HG03196 (cell line): ENCODE measurements at regions not wholly inside any gene's neighbourhood (a gene's known extent, or its start where the extent isn't known, plus 50 kb on each side); places are given as distances from the start of the nearest gene placed in this dataset.
"Not testable (repeated sequence)": the region's sequence is repeated elsewhere in the genome, so short reads cannot be mapped to it uniquely, and the experiment has no call there.

Source experiments
- ATAC-seq: cut with Tn5 transposase; IDR thresholded peaks from one replicate; pipeline ENCODE4 v1.9.1; 2021; ENCODE audit not compliant: unreplicated experiment

DNA sequence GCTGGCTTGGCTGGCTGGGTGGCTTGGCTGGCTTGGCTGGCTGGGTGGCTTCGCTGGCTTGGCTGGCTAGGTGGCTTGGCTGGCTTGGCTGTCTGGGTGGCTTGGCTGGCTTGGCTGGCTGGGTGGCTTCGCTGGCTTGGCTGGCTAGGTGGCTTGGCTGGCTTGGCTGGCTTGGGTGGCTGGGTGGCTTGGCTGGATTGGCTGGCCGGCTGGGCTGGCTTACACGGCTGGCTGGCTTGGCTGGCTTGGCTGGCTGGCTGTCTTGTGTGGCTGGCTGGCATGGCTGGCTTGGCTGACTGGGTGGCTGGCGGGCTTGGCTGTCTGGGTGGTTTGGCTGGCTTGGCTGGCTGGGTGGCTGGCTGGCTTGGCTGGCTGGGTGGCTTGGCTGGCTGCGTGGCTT lies 437.0 kb downstream of the GOLGA6L6 start:
- not testable (repeated sequence) for ATAC-seq

DNA sequence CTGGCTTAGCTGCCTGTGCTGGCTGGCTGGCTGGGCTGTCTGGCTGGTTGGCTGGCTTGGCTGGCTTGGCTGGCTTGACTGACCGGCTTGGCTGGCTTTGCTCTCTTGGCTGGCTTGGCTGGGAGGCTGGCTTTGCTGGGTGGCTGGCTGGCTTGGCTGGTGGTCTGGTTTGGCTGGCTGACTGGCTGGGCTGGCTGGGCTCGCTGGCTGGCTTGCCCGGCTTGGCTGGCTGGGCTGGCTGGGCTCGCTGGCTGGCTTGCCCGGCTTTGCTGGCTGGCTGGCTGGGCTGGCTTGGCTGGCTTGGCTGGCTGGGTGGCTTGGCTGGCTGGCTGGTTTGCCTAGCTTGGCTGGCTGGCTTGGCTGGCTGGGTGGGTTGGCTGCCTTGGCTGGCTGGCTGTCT lies 438.7 kb downstream of the GOLGA6L6 start:
- not testable (repeated sequence) for ATAC-seq

DNA sequence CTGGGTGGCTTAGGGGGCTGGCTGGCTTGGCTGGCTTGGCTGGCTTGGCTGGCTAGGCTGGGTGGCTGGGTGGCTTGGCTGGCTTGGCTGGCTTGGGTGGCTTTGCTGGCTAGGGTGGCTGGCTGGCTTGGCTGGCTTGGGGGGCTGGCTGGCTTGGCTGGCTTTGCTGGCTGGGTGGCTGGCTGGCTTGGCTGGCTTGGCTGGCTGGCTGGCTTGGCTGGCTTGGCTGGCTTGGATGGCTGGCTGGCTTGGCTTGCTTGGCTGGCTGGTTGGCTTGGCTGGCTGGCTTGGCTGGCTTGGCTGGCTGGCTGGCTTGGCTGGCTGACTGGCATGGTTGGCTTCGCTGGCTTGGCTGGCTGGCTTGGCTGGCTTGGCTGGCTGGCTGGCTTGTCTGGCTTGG lies 439.4 kb downstream of the GOLGA6L6 start:
- not testable (repeated sequence) for ATAC-seq

DNA sequence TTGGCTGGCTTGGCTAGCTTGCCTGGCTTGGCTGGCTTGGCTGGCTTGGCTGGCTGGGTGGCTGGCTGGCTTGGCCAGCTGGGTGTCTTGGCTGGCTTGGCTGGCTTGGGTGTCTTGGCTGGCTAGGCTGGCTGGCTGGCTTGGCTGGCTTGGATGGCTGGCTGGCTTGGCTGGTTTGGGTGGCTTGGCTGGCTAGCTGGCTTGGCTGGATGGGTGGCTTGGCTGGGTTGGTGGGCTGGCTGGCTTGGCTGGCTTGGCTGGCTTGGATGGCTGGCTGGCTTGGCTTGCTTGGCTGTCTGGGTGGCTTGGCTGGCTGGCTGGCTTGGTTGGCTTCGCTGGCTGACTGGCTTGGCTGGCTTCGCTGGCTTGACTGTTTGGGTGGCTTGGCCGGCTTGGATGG lies 440.3 kb downstream of the GOLGA6L6 start:
- ATAC-seq: not testable (repeated sequence)

DNA sequence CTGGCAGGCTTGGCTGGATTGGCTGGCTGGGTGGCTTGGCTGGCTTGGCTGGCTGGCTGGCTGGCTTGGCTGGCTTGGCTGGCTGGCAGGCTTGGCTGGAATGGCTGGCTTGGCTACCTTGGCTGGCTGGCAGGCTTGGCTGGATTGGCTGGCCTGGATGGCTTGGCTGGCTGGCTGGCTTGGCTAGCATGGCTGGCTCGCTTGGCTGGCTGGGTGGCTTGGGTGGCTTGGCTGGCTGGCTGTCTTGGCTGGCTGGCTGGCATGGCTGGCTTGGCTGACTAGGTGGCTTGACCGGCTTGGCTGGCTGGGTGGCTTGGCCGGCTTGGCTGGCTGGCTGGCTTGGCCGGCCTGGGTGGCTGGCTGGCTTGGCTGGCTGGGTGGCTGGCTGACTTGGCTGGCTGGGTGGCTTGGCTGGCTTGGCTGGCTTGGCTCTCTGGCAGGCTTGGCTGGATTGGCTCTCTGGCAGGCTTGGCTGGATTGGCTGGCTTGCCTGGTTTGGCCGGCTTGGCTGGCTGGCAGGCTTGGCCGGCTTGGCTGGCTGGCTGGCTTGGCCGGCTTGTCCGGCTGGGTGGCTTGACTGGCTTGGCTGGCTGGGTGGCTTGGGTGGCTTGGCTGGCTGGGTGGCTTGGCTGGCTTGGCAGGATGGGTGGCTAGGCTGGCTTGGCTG lies 440.9 kb downstream of the GOLGA6L6 start:
- not testable (repeated sequence) for ATAC-seq

DNA sequence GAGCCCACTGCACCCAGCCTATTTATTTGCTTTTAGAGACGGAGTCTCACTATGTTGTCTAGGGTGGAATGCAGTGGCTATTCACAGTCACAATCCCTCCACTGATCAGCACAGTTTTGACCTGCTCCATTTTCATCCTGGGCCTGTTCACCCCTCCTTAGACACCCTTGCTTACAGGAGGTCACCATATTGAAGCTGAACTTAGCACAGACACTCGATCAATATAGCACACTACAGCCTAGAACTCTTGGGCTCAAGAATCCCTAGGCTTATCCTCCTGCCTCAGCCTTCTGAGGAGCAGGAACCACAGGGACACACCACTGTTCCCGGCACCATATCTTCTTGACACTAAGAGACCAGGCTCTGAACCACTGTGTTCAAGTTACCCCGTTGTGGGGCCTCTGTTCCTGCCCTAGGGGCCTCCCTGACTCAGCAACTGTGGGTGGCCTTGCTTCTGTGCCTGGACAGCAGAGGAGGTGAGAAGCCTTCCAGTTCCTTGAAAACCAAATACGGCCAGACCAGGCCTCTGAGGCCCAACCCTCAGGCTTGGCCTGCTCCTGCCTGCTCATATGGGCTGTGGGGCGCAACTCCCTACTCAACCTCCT lies 445.8 kb downstream of the GOLGA6L6 start:
- ATAC-seq: not testable (repeated sequence)

DNA sequence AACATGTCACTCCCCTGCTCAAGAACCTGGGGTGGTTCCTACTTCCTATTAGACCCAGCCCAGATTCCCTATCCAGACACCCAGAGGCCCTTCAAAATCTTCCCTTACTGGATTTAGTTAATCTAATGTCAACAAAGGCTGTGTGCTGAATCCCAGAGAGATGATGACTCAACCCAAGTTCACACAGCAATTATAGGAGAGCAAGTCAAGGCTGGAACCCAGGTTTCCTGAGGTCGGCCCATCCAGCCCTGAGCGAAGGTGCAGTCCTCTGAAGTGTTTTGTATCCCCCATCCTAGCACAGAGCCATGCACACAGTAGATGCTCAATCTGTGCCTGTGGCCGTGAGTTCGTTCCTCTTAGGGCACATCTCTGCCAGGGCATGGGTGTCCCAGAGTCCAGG lies 452.1 kb downstream of the GOLGA6L6 start:
- not testable (repeated sequence) for ATAC-seq

DNA sequence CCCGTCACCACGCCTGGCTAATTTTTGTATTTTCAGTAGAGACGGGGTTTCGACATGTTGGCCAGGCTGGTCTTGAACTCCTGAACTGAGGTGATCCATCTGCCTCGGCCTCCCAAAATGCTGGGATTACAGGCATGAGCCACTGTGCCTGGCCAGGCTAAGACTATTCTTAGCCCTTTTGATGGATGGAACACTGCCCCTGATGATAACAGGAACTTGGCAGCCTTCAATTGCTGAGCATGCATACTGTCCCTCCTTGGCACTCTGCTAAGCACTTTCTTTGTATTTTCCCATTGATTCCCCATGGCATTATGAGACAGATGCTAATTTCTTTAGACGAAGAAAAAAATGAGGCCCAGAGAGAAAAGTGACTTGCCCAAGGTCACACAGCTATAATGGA lies 457.6 kb downstream of the GOLGA6L6 start:
- ATAC-seq: not testable (repeated sequence)

DNA sequence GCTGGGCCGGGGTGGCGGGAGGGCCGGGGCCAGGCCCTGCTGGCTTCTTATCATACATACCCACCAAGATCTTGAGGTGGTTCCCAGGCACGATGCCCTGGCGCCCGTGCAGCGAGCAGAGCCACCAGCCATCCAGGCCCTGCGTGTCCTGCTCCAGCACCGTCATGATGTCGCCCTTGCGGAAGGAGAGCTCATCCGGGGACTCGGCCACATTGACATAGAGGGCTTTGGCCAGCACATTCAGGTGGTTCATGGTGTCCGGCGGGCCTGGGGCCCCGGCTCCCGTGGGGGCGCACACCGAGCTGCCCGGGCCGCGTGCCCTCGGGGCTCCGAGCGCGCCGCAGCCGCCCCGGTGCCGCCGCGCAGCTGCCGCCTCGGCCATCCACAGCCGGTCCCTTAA lies 467.5 kb downstream of the GOLGA6L6 start:
- not testable (repeated sequence) for ATAC-seq

DNA sequence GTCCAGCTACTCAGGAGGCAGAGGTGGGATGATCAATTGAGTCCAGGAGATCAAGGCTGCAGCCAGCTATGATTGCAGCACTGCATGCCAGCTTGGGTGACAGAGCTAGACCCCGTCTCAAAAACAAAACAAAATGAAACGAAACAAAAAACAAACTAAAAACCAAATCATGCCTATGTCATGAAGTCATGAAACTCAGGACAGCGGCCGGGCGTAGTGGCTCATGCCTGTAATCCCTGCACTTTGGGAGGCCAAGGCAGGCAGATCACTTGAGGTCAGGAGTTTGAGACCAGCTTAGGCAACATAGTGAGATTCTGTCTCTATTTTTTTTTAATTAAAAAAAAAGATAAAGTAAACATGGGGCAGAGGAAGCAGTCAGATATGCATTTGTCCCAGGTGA lies 472.6 kb downstream of the GOLGA6L6 start:
- ATAC-seq: not testable (repeated sequence)

DNA sequence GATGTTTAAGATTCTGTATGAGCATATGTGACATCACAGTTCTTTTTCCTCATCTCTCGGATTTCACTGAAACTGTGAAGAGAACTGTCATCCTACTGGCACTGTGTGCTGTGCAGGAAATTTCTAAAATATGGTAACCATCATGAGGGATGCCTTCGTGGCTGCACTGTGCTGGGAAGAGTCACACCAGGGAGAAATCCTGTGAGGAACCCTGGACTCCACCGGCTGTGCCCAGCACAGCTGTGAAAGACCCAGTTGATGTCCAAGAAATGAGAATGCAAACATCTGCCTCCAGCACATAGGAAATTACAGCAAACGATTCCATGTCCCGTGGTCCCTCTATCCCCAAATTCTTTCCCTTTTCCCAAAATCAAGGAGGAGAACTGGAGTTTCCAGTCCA lies 475.4 kb downstream of the GOLGA6L6 start:
- ATAC-seq: not testable (repeated sequence)

DNA sequence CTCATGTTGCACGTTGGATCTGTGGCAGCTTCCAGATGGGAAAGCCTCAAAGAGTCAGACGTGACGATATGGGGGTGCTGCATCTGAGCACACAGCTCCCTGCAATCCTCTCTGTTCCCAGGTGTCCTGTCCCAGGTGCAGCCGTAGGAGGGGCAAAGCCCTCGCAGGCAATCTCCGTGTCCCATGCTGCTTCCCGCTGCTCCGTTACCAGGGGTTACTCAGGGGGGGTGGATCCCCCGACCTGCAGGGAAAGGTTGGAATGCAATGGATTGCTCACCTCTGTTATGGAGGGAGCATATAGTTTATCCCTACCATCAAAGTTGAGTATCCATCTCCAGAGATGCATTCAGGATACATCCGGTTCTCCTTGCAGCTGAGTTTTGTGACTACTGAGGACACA lies 476.1 kb downstream of the GOLGA6L6 start:
- ATAC-seq: not testable (repeated sequence)

DNA sequence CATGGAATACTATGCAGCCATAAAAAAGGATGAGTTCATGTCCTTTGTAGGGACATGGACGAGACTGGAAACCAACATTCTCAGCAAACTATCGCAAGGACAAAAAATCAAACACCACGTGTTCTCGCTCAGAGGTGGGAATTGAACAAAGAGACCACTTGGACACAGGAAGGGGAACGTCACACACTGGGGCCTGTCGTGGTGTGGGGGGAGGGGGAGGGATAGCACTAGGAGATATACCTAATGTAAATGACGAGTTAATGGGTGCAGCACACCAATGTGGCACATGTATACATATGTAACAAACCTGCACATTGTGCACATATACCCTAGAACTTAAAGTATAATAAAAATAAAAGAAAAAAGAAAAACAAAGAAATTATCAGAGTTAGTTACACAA lies 478.4 kb downstream of the GOLGA6L6 start:
- not testable (repeated sequence) for ATAC-seq

DNA sequence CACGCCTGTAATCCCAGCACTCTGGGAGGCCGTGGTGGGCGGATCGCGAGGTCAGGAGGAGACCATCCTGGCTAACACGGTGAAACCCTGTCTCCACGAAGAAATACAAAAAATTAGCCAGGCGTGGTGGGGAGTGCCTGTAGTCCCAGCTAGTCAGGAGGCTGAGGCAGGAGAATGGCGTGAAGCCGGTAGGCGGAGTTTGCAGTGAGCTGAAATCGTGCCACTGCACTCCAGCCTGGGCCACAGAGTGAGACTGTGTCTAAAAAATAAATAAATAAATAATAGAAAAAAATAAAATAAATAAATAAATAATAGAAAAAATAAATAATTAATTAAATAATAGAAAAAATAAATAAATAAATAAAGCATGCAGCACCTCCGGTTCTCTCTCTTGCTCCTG lies 480.8 kb downstream of the GOLGA6L6 start:
- not testable (repeated sequence) for ATAC-seq

DNA sequence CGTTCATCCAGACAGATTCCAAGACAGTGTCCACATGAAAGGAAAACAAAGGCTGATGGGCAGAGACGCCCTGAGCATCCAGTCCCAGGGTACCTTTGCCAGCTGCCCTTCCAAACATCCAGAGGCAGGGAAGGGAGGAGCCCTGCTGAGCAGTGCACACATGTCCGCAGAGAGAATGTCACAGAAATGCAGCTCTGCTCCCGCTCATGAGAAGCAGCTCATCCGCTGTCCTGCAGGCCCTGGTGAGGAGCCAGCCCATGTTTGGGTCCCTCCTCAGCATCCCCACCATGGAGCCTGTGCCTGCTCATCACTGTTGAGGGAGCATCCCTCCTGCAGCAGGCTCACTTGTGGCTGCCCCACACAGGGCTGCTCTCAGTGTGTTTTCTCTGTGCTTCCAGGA lies 484.7 kb downstream of the GOLGA6L6 start:
- ATAC-seq: not testable (repeated sequence)

DNA sequence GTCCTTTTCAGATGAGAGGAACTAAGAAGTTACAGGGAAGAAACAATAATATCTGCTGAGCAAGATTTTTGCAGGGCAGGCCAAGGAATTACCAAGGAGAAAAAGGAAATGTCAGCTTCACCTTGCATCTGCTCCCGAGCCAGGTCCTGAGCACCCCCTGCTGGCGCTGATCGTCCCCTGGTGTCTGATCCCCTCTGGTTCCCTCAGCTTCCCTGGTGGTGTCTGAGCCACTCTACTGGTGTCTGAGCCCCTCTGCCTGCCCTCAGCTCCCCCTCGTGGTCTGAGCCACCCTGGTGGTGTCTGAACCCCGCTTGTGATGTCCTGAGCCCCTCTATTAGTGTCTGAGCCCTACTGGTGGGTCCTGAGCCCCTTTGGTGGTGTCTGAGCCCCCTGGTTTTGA lies 485.7 kb downstream of the GOLGA6L6 start:
- not testable (repeated sequence) for ATAC-seq

DNA sequence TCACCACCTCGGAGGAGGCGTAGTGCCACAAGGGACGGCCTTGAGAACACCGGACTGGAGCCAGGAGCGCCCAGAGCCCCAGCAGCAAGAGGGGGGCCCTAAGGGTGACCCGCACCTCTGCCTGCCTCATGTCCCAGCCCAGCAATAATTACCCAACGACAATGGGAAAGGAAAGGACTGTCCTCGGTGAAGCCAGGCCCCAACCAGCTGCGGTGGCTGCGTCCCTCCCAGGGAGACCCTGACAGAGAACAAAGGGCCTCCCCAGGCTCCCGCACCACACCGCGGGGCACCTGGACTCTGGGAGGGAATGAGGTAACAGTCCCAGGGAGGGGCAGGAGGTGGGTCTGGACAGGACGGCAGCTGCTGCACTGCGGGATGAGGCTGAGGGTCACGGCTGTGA lies 493.4 kb downstream of the GOLGA6L6 start:
- ATAC-seq: not testable (repeated sequence)

DNA sequence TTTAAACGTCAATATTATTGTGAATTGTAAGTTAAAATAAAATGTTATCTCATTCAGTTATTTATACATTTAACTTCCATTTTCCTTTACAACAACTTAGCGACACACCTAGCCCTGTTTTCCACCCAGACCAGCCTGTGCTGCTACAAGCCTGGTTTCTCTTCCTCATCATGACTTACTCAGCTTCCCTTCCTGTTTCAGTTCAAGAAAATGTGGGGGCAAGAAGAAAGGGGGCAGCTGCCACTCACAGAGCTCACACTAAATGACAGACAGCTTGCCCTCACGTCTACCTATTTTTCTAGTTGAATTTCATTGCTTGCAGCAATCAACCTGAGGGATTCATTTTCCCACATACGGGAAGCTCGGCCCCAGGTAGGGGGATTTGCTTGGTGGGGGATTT lies 496.4 kb downstream of the GOLGA6L6 start:
- not testable (repeated sequence) for ATAC-seq

DNA sequence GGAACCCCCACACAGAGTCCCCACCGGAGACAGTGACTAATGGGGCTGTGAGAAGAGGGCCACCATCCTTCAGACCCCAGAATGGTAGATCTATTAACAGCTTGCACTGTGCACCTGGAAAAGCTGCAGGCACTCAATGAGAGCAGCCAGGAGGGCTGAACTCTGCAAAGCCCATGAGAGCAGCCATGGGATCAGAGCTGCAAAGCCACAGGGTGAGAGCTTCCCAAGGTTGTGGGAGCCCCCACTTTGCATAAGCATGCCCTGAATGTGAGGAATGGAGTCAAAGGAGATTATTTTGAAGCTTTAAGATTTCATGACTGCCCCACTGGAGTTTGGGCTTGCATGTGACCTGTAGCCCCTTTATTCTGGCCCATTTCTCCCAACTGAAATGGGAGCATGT lies 500.9 kb downstream of the GOLGA6L6 start:
- ATAC-seq: not testable (repeated sequence)

DNA sequence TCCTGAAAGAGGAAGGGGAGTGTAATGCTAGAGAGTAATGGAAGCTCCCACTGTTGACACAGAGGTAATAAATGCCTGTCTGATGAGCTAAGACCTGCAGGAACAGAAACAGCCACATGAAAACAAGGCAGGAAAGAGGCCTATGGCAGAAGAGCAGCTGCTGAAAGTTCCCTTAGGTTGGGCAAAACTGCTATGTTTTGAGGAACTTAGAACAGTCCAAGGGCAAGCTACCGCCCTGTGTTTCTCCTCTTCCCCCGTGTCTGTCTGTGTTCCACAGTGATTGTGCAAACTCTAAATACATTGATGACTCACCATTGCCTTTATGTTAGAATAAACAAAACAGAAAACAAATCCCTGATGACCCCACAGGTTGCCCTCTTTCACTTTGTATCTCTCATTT lies 516.6 kb downstream of the GOLGA6L6 start:
- ATAC-seq: not testable (repeated sequence)

DNA sequence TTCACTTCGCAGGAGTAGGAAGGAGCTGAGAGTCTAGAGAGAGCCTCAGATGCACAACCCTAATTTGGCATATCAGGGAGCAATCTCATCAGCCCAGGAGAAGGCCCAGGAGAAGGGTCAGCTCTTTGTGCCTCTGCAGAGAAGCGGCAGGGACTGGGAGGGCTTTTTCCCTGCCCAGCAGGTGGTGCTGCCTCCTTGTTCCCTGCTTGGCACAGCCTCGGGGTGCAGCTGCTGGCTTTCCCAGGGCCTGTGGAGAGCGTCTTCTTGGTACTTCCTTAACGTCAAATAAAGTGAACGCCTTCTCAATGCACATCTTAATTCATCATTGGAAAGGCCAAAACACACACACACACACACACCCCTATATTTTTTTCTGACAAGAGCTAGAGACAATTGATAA lies 519.3 kb downstream of the GOLGA6L6 start:
- not testable (repeated sequence) for ATAC-seq

DNA sequence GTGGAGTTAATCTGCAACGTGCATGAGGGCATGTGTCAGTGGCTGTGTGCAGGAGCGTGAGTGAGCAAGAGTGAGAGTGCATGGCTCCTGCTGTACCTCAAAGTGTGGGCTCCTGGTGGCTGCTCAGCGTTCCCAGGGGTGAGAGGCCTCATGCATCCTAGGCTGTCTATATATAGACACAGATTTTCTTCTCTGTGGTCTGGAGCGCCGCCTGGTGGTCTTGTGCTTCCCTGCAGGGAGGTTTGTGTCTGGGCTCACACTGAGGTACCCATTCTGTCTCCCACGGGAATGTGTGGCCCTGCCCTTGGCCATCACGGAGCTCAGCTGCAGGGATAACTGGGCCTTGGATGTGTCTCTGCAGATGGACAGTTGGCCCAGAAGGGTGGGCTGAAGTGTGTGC lies 520.2 kb downstream of the GOLGA6L6 start:
- ATAC-seq: not testable (repeated sequence)

DNA sequence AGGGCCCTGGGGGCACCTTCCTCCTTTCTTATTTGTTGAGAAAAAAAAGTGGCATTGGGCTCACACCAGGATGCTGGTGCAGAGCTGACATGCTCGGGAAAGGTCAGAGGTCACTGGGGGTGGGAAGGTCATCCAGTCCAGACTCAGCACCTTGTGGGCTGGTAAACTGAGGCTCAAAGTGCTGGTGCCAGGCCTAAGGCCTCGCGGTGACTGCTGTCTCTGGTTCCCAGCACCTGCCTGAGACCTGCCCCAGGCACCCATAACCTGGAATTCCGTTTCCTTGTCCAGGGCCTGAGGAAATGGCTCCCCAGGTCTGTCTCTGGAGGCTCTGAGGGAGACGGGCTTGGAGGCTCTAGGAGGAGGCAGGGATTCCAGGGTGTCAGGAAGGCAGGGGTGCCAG lies 521.0 kb downstream of the GOLGA6L6 start:
- not testable (repeated sequence) for ATAC-seq
